Renal pelvis (tissue), 1 donor: ENCODE measurements at regions not wholly inside any gene's neighbourhood (a gene's known extent, or its start where the extent isn't known, plus 50 kb on each side); places are given as distances from the start of the nearest gene placed in this dataset.
A peak's percentile ranks its signal among the peaks of the same experiment; 100 is the strongest.
"Not testable (repeated sequence)": the region's sequence is repeated elsewhere in the genome, so short reads cannot be mapped to it uniquely, and the experiment has no call there.

Experiments used
- DNase-seq: peaks from one replicate; pipeline ENCODE4 v3.0.0-alpha.2; 2013

DNA sequence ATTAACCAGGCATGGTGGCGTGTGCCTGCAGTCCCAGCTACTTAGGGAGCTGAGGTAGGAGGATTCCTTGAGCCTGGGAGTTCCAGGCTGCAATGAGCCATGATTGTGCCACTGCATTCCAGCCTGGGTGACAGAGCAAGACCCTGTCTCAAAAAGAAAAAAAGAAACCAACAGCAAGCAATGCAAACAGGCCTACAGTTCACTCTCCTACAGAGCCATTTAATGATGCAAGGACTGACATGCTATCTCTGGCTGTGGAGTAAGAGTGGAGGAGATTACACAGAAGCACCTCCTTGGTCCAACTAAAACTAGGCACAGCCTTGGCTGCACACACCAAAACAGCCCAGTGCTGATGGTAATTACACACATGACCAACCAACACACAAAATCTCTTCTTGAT lies 127.5 kb upstream of the SOD1 start:
- DNase-seq = peak; percentile 51

DNA sequence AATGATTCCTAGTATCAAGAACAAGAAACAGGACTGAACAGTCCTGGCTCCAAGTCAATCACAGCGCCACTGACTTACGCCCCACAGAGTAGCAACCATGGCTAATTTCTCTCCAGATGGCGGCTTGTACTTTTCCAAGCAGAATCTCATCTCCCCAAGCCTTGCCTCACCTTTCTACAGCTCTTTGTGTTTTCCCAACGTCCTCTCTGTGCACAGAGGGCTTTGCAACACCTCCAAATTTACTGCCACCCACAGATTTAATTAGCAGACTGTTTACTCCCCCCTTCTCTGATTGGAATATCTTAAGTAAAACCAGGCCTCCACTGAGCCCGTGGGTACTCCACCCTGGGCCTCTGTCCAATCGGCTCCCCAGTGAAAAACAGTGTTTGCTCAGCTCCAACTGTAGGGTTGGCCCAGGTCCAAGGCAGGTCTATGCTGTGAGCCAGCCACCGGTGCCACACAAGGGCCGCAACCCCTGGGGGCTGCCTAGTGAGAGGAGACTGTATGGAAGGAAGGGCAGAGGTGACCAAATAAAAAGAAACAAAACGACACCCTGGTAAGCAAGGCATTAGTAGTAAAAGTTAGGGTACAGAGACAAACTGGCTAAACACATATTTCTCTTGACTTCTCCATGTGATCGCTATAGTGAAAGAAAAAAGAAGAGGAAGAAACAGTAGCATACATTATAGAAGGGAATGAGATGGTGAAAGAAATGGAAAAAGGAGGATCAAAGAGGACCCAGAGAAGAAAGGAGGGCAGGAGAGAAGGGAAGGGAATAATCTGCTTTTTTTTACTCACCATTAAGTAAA lies 128.4 kb upstream of the SOD1 start:
- DNase-seq = no peak

DNA sequence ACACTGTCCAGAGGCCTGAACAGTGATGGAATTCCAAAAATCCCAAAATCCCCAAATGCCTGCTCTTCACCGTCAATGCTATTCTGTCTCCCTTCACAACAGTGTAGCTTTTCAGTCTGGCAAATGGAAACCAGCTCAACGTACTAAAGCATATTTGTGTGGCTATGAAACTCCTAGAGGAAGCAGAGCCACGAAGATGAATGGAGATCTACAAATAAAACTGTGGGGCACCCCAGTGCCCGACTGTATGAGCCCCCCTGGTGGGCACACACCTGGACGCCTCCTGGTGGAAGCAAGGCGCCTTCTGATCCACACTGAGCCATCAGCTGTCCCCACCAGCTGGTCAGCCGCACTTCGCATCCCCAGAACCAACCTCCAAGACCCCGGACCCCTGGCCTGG lies 129.1 kb upstream of the SOD1 start:
- DNase-seq = no peak

DNA sequence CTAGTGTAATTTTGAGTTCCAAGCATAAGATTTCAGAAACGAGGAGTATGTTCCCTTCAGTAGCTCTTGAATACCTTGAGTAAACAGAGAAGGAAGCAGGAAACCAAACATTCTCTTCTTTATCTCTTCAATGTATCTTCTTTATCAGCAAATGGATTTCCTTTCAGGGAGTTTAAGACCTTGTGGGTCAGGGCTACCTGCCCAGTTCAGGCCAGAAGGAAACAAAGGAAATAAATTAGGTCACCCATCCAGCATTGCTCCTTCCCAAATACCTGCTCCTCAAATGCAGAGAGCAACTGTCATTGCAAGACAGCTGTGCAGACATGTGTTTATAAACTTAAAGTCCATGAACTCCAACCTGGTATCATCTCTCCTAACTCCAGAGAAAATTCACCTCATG lies 130.1 kb upstream of the SOD1 start:
- no peak for DNase-seq

DNA sequence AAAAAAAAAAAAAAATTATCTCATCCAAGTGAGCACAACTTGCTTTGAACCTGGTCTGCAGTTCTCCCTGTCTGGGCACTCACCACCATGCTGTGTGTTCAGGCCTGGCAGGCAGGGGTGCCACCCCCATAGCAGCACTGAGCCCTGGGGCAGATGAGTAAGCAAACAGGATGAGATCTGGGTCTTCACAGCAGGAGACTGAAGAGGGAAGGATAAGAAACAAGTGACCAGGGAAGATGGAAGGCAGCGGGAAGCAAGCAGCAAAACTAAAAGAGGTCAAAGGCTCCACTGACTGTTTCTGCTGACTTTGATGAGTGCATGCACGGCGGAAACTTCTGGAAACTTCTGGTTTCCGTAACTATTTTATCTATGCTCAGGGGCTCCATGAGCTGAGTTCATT lies 133.5 kb upstream of the SOD1 start:
- DNase-seq = no peak

DNA sequence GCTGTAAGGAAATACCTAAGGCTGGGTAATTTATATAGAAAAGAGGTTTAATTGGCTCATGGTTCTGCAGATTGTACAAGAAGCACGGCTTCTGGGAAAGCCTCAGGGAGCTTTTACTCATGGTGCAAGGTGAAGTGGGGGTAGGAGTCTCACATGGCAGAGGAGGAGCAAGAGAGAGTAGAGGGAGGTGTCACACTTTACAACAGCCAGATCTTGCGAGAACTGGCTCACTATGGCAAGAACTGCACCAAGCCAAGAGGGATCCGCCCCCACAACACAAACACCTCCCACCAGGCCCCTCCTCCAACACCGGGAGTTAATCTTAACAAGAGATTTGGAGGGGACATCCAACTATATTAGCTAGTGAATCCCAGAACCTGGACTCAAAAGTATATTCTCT lies 135.4 kb upstream of the SOD1 start:
- DNase-seq = no peak

DNA sequence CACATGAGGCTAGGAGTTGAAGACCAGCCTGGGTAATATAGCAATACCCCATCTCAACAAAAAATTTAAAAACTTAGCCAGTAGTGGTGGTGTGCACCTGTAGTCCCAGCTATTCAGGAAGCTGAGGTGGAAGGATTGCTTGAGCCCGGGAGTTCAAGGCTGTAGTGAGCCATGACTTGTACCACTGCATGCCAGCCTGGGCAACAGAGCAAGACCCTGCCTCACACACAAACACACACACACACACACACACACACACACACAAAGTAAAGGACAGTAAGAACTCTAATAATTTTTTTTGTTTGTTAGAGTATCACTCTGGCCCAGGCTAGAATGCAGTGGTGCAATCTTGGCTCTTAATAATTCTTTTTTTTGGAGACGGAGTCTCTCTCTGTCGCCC lies 138.0 kb upstream of the SOD1 start:
- DNase-seq = no peak

DNA sequence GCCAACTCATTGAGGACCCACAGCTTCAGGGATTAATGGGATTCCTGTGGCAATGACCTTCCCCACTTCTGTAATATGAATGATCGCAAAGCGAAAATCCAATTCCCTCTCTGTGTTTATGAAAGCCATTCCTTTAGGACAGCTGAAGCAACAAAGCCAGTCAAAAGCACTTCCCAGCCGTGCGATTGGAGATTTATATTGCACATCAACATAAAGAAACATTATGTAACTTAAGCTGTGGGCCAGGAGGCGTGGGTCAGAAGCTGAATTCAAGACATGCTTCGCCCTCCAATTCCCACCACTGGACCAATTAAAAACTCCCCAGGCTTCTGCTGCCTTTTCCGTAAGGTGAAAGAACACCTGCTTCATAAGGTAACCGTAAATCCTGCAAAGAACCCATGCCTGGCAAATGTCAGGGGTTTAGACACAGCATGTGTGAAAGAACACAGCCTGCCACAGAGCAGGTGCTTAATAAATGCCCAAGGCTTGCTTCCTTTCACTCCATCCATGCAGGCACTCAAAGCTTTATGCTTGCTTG lies 138.9 kb upstream of the SOD1 start:
- peak; percentile 70 for DNase-seq

DNA sequence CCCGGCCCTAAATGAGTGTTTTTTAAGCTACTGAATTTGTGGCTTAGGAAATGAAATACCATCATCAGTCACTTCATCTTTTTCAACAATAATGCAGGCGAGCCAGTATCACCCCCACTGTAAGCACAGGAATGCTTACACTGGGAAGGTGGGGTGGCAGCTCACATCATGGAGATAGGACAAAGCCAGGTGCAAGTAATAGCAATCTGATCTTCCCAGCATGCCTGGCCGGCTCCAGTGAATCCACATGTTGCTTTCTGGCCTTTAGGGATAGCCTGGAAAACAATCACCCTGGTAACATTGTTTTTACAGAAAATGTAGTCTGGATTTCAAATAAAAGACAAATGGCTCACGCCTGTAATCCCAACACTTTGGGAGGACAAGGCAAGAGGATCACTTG lies 140.9 kb upstream of the SOD1 start:
- no peak for DNase-seq

DNA sequence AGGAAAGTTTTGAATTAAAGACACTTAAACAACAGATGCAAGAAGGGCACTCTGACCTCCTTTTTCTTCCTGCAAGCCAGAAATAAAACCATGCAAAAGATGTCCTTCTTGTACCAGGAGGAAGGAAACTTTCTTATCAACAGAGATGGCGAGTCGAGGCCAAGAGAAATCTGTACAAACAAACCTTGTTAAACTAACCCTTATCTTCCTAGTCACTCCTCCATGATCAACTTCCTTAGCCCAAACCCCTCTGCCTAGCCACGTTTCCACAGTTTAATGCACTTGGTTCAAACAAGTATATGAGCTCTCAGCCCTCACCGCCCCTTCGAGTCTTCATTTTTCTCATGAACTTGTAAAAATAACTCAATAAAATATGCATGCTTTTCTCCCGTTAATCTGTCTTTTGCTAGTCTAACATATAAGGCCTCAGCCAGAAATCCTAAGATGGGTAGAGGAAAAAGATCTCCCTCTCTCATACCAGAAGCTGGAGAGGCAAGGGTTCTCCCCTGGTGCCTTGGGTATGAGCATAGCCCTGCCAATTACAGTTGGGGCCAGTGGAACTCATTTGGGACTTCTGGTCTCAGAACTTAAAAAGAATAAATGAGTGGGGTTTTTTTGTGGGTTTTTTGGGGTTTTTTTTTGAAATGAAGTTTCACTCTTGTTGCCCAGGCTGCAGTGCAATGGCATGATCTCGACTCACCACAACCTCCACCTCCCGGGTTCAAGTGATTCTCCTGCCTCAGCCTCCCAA lies 141.7 kb upstream of the SOD1 start:
- no peak for DNase-seq

DNA sequence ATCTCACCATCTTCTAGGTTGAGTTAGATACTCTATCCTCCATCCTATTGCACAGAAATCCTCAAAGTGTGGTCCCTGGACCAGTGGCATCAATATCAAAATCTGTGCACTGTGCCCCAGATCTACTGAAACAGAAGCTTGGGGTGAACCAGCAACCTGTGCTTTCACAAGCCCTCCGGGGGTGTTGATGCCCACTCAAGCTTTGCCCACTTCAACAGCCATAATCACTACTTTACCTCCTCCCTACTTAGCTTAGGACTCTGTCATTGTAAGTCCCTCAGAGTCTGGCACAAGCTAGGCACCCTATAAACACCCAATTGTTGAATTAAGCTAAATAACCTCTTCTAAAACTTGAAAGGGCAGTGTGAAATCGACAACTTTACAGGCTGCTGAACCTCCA lies 144.2 kb upstream of the SOD1 start:
- no peak for DNase-seq

DNA sequence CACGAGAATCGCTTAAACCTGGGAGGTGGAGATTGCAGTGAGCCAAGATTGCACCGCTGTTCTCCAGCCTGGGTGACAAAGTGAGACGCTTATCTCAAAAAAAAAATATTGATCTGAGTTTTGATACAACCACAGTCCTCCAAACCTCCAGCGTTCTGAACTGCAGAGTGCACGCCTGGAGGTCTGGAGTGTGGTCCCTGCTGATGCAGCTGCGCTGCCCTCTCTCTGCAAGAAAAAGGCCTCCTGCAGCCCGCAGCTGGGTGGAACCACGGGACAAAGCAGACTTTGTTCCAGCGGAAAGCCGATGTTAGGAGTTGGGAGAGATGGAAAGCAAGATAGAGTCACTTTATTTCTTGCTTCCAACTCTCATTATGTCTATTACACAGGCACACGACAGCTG lies 144.9 kb upstream of the SOD1 start:
- no peak for DNase-seq

DNA sequence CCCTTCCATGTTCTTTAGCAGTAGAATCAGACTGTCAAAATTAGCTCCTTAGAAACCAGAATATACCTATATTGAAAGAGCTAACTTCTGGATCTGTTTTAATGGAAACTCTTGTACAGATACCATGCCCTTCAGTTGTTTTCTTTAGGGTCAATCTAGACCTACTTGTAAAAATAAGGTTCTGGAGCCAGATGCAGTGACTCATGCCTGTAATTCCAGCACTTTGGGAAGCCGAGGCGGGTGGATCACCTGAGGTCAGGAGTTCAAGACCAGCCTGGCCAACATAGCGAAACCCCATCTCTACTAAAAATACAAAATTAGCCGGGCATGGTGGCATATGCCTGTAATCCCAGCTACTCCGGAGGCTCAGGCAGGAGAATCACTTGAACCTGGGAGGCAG lies 146.0 kb upstream of the SOD1 start:
- DNase-seq = not testable (repeated sequence)

DNA sequence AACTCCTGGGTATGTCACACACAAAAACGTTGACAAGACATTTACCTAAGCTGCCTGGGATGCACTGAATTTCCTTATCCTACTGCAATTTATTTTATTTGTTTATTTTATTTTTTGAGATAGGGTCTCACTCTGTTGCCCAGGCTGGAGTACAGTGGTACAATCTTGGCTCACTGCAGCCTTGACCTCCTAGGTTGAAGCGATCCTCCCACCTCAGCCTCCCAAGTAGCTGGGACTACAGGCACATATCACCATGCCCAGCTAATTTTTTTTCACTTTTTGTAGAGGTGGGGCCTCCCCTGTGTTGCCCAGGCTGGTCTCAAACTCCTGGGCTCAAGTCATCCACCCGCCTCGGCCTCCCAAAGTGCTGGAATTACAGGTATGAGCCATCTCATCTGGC lies 147.5 kb upstream of the SOD1 start:
- DNase-seq = not testable (repeated sequence)

DNA sequence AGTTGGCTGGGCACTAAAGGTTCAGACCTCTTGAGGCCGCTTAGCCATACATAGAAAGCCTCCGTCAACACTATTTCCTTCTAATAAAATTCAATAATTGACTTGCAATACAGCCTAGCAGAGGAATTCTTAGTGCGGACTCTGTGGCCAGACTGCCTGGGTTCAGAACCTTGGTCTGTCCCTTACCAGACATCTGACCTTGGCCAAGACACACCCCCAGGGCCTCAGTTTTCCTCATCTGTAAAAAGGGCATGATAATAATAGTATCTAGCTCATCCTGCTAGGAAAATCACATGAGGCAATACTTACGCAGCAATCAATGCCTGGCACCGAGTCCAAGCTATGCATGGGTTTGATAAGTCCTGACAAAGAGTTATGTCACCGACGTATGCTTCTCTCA lies 148.2 kb upstream of the SOD1 start:
- DNase-seq = no peak

DNA sequence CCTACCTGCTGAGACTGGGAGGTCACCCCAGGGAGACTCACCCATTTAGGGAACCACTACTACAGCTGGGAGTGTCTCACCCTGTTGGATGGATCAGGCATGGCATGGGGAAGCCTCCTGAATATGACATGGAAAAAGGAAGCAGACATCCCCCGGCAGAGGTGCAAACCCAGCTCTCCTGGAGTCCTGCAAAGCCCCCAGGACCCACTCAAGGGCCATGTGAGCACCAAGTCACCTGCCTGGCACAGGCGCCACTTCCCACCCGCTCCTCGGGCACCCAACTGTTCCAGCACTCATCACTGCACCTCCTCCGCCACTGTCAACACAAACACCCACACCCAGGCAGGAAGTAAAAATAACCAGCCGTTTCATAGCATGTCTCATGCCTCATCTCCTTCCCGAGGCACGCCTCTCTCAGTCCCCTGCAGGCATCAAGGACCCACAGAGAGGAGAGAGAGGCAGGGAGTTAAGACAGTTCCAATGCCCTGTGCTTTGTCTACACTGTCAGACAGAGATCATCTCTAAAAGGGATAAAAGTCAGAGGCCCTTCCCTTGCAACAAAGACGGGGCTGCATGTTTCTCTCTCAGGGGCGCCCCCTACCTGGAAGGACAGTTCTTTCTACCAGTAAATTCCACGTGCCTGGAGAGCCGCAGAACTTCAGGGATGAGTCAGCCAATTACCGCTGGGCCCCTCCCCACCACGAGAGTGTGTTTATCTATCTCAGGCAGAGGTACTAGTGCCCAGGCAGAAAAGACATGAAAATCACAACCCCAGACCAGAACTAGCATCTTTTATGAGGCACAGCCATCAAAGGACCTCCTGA lies 150.1 kb upstream of the SOD1 start:
- no peak for DNase-seq

DNA sequence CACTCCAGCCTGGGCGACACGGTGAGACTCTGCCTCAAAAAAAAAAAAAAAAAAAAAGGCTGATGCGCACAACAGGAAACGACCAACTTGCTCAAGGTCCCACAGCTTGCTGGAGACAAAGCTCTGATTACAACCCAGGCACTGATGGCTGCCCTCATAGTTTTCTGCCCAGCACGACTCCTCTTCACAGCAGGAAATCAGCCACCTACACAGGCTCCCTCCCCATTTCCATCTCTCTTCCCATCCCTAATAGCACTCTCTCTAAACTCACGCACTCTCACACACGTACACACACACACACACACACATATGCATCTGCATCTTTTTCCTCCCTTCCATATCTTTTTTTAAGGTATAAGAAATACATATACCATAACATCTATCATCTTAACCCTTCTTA lies 153.5 kb upstream of the SOD1 start:
- DNase-seq = no peak

DNA sequence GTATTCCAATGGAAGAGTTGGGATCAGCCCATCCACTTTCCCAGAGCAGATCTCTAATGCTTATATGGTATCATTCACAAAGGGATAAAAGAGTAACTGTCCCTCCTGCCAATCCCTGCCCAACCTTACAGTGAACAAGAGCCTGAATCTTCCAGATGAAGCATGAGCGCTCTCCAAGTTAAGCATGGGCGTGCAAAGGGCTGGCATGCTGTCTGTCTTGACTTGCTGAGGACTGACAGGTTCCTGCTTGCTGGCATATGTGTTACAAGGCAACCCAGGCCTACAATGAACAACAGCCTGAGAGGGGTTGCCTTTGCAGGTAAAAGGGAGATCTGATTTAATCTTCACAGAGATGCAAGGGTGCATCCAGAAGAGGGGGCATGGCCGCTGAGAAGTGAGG lies 155.6 kb upstream of the SOD1 start:
- DNase-seq = no peak

DNA sequence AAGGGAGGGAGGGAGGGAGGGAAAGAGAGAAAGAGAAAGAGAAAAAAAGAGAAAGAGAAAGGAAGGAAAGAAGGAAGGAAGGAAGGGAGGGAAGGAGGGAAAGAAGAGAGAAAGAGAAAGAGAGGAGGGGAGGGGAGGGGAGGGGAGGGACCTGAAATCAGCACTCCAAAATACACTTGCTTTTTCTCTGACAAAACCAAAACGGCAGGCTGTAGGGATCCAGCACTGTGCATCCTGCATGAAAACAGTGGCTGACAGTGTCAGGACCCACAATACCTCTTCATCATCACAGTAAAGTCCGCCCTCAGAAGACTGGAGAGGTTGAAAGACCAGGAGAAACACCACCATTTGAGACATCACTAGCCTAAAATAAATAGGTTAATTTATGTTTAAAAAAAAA lies 156.0 kb upstream of the SOD1 start:
- DNase-seq = no peak

DNA sequence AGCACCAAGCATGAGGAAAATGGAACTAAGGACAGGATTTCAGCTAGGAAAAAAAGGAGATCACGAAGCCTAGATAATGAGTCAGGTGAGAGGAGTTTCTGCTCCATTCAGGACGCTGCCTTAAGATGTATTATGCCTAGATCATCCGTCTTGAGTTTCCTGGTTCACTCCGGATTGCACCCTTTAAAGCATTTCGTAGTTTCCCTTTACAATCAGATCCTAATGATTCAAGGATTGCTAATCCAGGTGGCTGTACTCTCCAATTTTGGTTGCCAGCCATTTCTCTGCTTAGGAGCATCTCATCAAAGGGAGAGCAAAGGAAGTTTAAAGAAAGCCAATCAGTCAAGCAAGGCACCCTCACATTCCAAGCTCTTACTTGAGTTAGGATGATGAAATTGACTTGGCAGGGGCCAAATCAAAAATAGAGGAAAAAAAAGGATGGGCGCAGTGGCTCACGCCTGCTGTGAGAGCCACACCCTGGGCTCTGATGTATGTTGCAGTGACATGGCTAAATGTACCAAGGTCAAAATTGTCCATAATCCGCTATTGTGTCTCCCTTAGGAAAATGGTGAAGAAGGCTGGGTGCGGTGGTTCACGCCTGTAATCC lies 156.9 kb upstream of the SOD1 start:
- no peak for DNase-seq

DNA sequence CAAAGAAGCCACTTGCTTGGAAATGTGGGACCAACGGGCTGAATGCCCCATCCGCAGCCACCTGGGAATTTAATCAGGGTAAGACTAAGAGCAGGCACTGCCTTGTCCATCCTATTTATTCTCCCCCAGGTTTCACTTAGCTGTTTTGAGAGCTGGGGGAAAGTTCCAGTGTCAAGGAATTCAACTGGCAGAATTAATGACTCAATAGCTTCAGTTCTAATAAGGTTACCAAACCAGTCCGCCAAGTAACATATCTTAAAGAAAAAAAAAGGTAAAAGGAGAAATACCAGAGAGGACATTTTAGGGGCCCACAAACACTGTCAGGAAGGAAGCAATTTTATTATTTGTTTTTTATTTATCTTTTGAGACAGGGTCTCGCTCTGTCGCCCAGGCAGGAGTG lies 157.6 kb upstream of the SOD1 start:
- peak; percentile 62 for DNase-seq

DNA sequence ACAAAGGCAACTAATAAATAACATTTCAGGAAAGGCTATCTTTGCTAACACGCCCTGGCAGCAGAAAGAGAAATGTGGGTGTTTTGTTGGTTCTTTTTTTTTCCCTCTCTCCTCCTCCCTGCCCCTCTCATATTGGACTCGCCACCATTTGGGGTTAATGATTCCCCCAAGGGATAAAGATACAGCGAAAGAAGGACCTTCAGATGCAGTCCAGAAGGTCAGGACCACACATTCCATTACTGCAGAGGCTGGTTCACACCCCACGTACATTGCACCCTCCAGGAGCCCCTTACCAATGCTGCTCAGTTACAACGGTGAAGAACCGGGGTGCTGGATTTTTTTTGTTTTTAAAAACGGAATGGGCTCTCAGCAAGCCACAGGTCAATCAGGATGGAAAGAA lies 156.9 kb upstream of the TIAM1 start:
- no peak for DNase-seq
